Activated T-helper 2 cell treated with anti-CD3 and anti-CD28 coated beads, Interferon-gamma antibody, Interleukin-2, Interleukin-4, amounts not matched to agents 10 μg/mL and 5 μg/mL and 100 μg/mL, durations not matched to agents 14 hours and 24 hours and 36 hours (primary cell): ENCODE measurements at regions not wholly inside any gene's neighbourhood (a gene's known extent, or its start where the extent isn't known, plus 50 kb on each side); places are given as distances from the start of the nearest gene placed in this dataset.
"Not testable (repeated sequence)": the region's sequence is repeated elsewhere in the genome, so short reads cannot be mapped to it uniquely, and the experiment has no call there.

ENCODE experiments used
- DNase-seq: peaks from one replicate; pipeline ENCODE4 v3.0.0; 2021; ENCODE audit warnings: low spot score
- H3K27ac Mint-ChIP-seq: one replicate; pipeline ENCODE4 v1.8.0; 2021; ENCODE audit warnings: mixed read lengths
- H3K27me3 Mint-ChIP-seq: one replicate; pipeline ENCODE4 v1.8.0; 2021; ENCODE audit warnings: low read depth, mixed read lengths
- H3K36me3 Mint-ChIP-seq: one replicate; pipeline ENCODE4 v1.8.0; 2021; ENCODE audit warnings: low read depth, mixed read lengths
- H3K4me1 Mint-ChIP-seq: one replicate; pipeline ENCODE4 v1.8.0; 2021; ENCODE audit warnings: low read depth, mixed read lengths
- H3K4me3 Mint-ChIP-seq: one replicate; pipeline ENCODE4 v1.8.0; 2021; ENCODE audit warnings: low read depth, mild to moderate bottlenecking, moderate library complexity, mixed read lengths
- H3K9me3 Mint-ChIP-seq: one replicate; pipeline ENCODE4 v1.8.0; 2021; ENCODE audit warnings: mixed read lengths
- intact Hi-C: fragments of 100-400 bp; cut with micrococcal nuclease; formaldehyde crosslinking; loops from one replicate; pipeline ENCODE4 v1.15.1; 2023

DNA sequence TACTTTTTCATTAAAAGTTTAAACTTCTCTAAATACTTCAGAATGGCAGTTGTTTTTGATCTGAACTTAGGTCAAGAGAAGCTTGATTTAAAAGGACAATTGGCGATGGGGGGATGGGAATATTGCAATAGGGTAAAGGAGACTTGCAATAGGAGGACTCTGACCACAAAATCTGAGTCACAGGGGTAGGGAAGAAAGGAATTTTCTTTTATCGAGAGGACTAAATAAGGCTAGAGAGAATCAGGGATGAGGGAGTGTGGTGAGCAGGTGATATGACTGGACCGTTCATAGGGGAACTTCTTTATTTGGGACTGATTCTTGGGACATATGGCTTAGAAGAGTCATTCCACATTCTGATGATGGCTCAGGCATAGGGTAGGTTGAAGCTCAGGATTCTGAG is 1260.2 kb downstream of the ADGRL3 start:
- Mint-ChIP-seq H3K27ac (no peak overlapping the region), H3K4me3 (no peak overlapping the region), H3K4me1 (no peaks in the 10 kb centered on the region), H3K9me3 (peaks cover 22% of the 10 kb centered on the region), H3K27me3 (no peaks in the 10 kb centered on the region), H3K36me3 (no peaks in the 10 kb centered on the region)
- no peak for DNase-seq
- intact Hi-C loops: no loop called here

DNA sequence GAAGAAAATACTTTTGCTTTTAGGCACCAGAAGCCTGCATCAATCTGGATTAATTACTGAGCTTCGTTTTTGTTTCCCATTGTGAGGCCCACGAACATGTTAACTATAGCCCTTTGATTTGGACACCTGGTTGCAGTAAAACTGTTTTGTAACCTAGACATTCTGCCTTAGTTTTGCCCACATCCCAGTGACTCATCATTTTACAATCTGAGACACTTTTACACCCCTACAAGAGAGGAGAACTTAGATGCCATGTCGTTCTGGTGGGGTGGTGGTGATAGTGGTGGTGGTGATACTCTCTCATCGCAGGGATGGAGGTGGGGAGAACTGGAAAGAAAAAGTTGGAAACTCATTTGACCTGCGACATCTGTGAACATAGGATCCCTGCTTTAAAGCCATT is 1257.2 kb downstream of the ADGRL3 start:
- no peaks in the 10 kb centered on the region for H3K4me1 Mint-ChIP-seq
- no peaks in the 10 kb centered on the region for H3K27me3 Mint-ChIP-seq
- H3K36me3 Mint-ChIP-seq: no peaks in the 10 kb centered on the region
- intact Hi-C loops: no loop called here
- no peak for DNase-seq
- H3K27ac Mint-ChIP-seq: no peak overlapping the region
- H3K9me3 Mint-ChIP-seq: peaks cover 18% of the 10 kb centered on the region
- no peak overlapping the region for H3K4me3 Mint-ChIP-seq

DNA sequence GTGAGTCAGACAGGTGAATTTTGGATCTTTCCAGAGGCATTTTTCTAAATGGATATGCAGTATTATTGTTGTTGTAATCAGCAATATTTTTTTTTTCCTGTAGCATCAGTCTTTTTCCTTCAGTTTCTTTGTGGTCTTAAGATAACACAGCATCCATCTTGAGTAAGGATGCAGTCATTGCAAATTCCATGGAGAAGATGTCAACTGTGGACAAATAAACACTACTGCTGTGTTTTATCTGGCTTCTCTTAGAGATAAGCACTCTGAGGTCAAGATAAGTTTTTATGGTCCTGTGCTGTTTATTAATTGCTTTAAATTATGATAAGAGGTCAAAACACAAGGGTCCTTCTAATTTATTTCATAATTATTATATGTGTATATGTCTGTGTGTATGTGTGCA is 1255.7 kb downstream of the ADGRL3 start:
- Mint-ChIP-seq H3K27me3 (no peaks in the 10 kb centered on the region), H3K27ac (no peak overlapping the region), H3K9me3 (peaks cover 18% of the 10 kb centered on the region), H3K4me1 (no peaks in the 10 kb centered on the region), H3K36me3 (no peaks in the 10 kb centered on the region), H3K4me3 (no peak overlapping the region)
- intact Hi-C loops: no loop called here
- no peak for DNase-seq

DNA sequence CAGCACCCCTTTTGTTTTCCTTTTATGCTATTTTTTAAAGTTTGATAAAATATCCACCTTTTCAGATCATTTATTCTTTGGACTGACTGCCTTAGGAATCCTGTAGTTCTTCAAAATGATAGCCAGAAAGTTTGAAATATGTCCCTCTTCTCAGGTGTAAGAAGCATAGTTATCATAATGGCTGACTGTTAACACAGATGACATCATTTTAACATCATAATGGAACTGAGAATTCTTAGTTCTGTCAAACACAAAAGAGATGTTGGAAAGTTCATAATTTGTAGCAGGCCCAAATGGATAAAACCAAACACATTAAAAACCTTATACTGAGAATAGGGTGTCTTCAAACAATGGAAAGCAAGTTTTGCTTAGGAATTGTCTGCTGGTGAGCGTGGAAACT is 1254.4 kb downstream of the ADGRL3 start:
- H3K27ac Mint-ChIP-seq: no peak overlapping the region
- DNase-seq: no peak
- H3K27me3 Mint-ChIP-seq: no peaks in the 10 kb centered on the region
- H3K4me1 Mint-ChIP-seq: no peaks in the 10 kb centered on the region
- intact Hi-C loops: no loop called here
- H3K36me3 Mint-ChIP-seq: no peaks in the 10 kb centered on the region
- H3K9me3 Mint-ChIP-seq: peaks cover 11% of the 10 kb centered on the region
- no peak overlapping the region for H3K4me3 Mint-ChIP-seq

GRCh38 chr4:62450740-62451139 is 1250.6 kb downstream of the ADGRL3 start:
- intact Hi-C loops: no loop called here
- H3K27me3 Mint-ChIP-seq: no peaks in the 10 kb centered on the region
- no peak overlapping the region for H3K4me3 Mint-ChIP-seq
- peaks cover 11% of the 10 kb centered on the region for H3K9me3 Mint-ChIP-seq
- no peak for DNase-seq
- no peaks in the 10 kb centered on the region for H3K4me1 Mint-ChIP-seq
- H3K36me3 Mint-ChIP-seq: no peaks in the 10 kb centered on the region
- H3K27ac Mint-ChIP-seq: no peak overlapping the region

GRCh38 chr4:62449538-62449937 is 1249.4 kb downstream of the ADGRL3 start:
- H3K4me1 Mint-ChIP-seq: no peaks in the 10 kb centered on the region
- H3K9me3 Mint-ChIP-seq: peaks cover 13% of the 10 kb centered on the region
- H3K4me3 Mint-ChIP-seq: no peak overlapping the region
- intact Hi-C loops: no loop called here
- H3K27me3 Mint-ChIP-seq: no peaks in the 10 kb centered on the region
- no peak for DNase-seq
- H3K27ac Mint-ChIP-seq: no peak overlapping the region
- no peaks in the 10 kb centered on the region for H3K36me3 Mint-ChIP-seq

GRCh38 chr4:62448911-62449310 is 1248.8 kb downstream of the ADGRL3 start:
- Mint-ChIP-seq H3K9me3 (peaks cover 17% of the 10 kb centered on the region), H3K27me3 (no peaks in the 10 kb centered on the region), H3K4me1 (no peaks in the 10 kb centered on the region), H3K4me3 (no peak overlapping the region), H3K36me3 (no peaks in the 10 kb centered on the region), H3K27ac (no peak overlapping the region)
- intact Hi-C loops: no loop called here
- no peak for DNase-seq

- H3K9me3 Mint-ChIP-seq: peaks cover 58% of the 10 kb centered on the region
- H3K4me3 Mint-ChIP-seq: no peak overlapping the region
- no peak overlapping the region for H3K27ac Mint-ChIP-seq
- H3K27me3 Mint-ChIP-seq: no peaks in the 10 kb centered on the region
- intact Hi-C loops: no loop called here
- H3K4me1 Mint-ChIP-seq: no peaks in the 10 kb centered on the region
- H3K36me3 Mint-ChIP-seq: no peaks in the 10 kb centered on the region
- no peak for DNase-seq
Observed at GRCh38 chr4:62439051-62439450, 1238.9 kb downstream of the ADGRL3 start.

GRCh38 chr4:62434921-62435320 is 1234.8 kb downstream of the ADGRL3 start:
- Mint-ChIP-seq H3K9me3 (peaks cover 45% of the 10 kb centered on the region), H3K27me3 (no peaks in the 10 kb centered on the region), H3K27ac (no peak overlapping the region), H3K4me1 (no peaks in the 10 kb centered on the region), H3K36me3 (no peaks in the 10 kb centered on the region), H3K4me3 (no peak overlapping the region)
- DNase-seq: no peak
- intact Hi-C loops: no loop called here

DNA sequence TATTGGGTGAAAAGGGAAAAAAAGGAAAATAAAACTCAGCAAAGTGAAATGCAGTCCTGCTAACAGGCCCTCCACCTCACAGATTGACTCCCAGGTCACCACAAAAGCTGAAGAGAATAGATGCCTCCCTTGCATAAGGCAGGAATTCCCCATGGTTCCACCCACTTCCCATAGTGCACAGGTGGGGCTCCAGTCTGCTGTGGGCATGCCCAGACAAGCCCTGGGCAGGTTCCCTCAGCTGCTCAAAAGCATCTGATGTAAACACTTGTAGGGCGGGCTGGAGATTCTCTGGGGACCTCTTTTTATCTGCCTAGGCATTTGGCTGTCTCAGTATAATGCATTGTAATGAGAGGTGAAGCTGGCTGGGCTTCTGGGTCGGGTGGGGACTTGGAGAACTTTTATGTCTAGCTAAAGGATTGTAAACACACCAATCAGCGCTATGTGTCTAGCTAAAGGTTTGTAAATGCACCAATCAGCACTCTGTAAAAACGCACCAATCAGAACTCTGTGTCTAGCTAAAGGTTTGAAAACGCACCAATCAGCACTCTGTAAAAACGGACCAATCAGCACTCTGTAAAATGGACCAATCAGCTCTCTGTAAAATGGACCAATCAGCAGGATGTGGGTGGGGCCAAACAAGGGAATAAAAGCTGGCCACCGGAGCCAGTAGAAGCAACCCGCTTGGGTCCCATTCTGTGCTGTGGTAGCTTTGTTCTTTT is 1231.5 kb downstream of the ADGRL3 start:
- DNase-seq, H3K27ac Mint-ChIP-seq, H3K4me1 Mint-ChIP-seq, H3K36me3 Mint-ChIP-seq, intact Hi-C loops, H3K4me3 Mint-ChIP-seq, H3K27me3 Mint-ChIP-seq: not testable (repeated sequence)
- peaks cover 36% of the 10 kb centered on the region for H3K9me3 Mint-ChIP-seq

DNA sequence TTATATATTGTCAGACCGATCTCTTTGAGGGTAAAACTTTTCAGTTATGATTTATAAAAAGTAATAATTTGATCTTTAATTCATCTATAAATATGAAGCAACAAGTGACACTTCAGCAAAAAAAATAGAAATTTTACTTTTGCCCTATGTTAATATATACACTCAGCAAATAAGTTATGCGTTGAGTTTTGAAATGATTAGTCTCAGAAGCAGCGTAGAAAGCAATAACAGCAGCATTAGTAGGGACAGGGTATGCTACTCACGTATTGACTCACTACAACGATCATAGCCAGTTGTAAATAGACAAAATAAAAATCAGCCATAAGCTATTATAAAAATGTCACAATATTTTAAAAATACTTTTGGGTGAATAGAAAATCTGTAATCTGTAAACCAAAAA is 1229.2 kb downstream of the ADGRL3 start:
- DNase-seq: no peak
- no peak overlapping the region for H3K4me3 Mint-ChIP-seq
- no peaks in the 10 kb centered on the region for H3K36me3 Mint-ChIP-seq
- intact Hi-C loops: no loop called here
- H3K27ac Mint-ChIP-seq: no peak overlapping the region
- peaks cover 23% of the 10 kb centered on the region for H3K9me3 Mint-ChIP-seq
- no peaks in the 10 kb centered on the region for H3K27me3 Mint-ChIP-seq
- H3K4me1 Mint-ChIP-seq: no peaks in the 10 kb centered on the region

GRCh38 chr4:62415256-62415655 is 1215.1 kb downstream of the ADGRL3 start:
- H3K9me3 Mint-ChIP-seq: peaks cover 18% of the 10 kb centered on the region
- H3K27me3 Mint-ChIP-seq: no peaks in the 10 kb centered on the region
- H3K27ac Mint-ChIP-seq: no peak overlapping the region
- no peaks in the 10 kb centered on the region for H3K4me1 Mint-ChIP-seq
- no peak for DNase-seq
- H3K4me3 Mint-ChIP-seq: no peak overlapping the region
- intact Hi-C loops: no loop called here
- no peaks in the 10 kb centered on the region for H3K36me3 Mint-ChIP-seq

DNA sequence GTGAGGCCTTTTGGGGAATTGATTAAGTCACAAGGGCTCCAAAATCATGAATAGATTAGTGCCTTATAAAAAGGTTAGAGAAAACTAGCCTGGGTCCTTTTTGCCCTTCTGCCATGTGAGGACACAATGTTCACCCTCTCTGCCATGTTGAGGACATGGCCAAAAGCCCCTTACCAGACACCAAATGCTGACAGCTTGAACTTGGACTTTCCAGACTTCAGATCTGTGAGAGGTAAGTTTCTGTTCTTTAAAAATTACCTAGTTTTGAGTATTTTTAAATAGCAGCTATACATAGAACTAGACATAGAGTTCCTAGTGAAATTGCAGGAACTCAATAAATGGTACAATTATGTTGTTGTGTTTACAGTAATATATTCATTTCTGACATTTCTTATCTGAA is 1214.4 kb downstream of the ADGRL3 start:
- intact Hi-C loops: no loop called here
- no peaks in the 10 kb centered on the region for H3K27me3 Mint-ChIP-seq
- no peak overlapping the region for H3K27ac Mint-ChIP-seq
- no peak overlapping the region for H3K4me3 Mint-ChIP-seq
- H3K9me3 Mint-ChIP-seq: peaks cover 17% of the 10 kb centered on the region
- DNase-seq: no peak
- no peaks in the 10 kb centered on the region for H3K4me1 Mint-ChIP-seq
- no peaks in the 10 kb centered on the region for H3K36me3 Mint-ChIP-seq
